ENCODE measurements at regions not wholly inside any gene's neighbourhood (a gene's known extent, or its start where the extent isn't known, plus 50 kb on each side); places are given as distances from the start of the nearest gene placed in this dataset.

- Histone ChIP-seq H2BK120ac (ENCODE audit: low read depth, low read length) (no peak overlapping the region), H3K4ac (ENCODE audit: low read depth, low read length) (no peak overlapping the region), H3K4me3 (ENCODE audit: low read length) (no peak overlapping the region), H3K79me2 (ENCODE audit: control insufficient read depth, insufficient read depth, low read length) (no peaks in the 10 kb centered on the region), H3K18ac (ENCODE audit: low read length) (no peak overlapping the region), H3K4me2 (ENCODE audit: low read length) (no peak overlapping the region), H3K36me3 (ENCODE audit: control insufficient read depth, insufficient read depth, low read length) (no peaks in the 10 kb centered on the region), H3K27me3 (ENCODE audit: insufficient read depth, low read length, poor library complexity) (no peaks in the 10 kb centered on the region), H3K27ac (ENCODE audit: low read depth, low read length) (no peak overlapping the region), H4K5ac (ENCODE audit: low read length) (no peak overlapping the region), H2BK15ac (replicated peaks; ENCODE audit: low read depth) (no peak overlapping the region), H3K4me1 (ENCODE audit: control insufficient read depth, low read depth, low read length) (no peaks in the 10 kb centered on the region), H3K23ac (ENCODE audit: low read length) (no peak overlapping the region), H2BK5ac (ENCODE audit: low read length) (no peak overlapping the region), H2AK5ac (ENCODE audit: low read length) (no peak overlapping the region), H3K56ac (ENCODE audit: low read length) (no peak overlapping the region), H4K8ac (ENCODE audit: low read depth, low read length) (no peak overlapping the region), H3K9ac (ENCODE audit: low read length) (no peak overlapping the region), H3K79me1 (ENCODE audit: low read length) (no peaks in the 10 kb centered on the region)
- DNase-seq: no peak
- no CpG with 5 or more reads among the region's 2 CpGs for WGBS (ENCODE audit: extremely low coverage, insufficient coverage, low lambda C conversion rate)
These were observed 996.8 kb upstream of the CITED2 start for GRCh38 chr6:140370976-140371870.

GRCh38 chr6:140370441-140370840 lies 996.0 kb upstream of the CITED2 start:
- no peak overlapping the region for H2BK120ac ChIP-seq (ENCODE audit: low read depth, low read length)
- no peak overlapping the region for H2AK5ac ChIP-seq (ENCODE audit: low read length)
- no peak overlapping the region for H4K8ac ChIP-seq (ENCODE audit: low read depth, low read length)
- no peak overlapping the region for H3K4me3 ChIP-seq (ENCODE audit: low read length)
- H2BK15ac ChIP-seq (replicated peaks; ENCODE audit: low read depth): no peak overlapping the region
- no peak overlapping the region for H3K23ac ChIP-seq (ENCODE audit: low read length)
- no peaks in the 10 kb centered on the region for H3K4me1 ChIP-seq (ENCODE audit: control insufficient read depth, low read depth, low read length)
- no peaks in the 10 kb centered on the region for H3K79me2 ChIP-seq (ENCODE audit: control insufficient read depth, insufficient read depth, low read length)
- H3K36me3 ChIP-seq (ENCODE audit: control insufficient read depth, insufficient read depth, low read length): no peaks in the 10 kb centered on the region
- no CpG with 5 or more reads among the region's 1 CpG for WGBS (ENCODE audit: extremely low coverage, insufficient coverage, low lambda C conversion rate)
- H3K56ac ChIP-seq (ENCODE audit: low read length): no peak overlapping the region
- H2BK5ac ChIP-seq (ENCODE audit: low read length): no peak overlapping the region
- no peaks in the 10 kb centered on the region for H3K27me3 ChIP-seq (ENCODE audit: insufficient read depth, low read length, poor library complexity)
- H3K27ac ChIP-seq (ENCODE audit: low read depth, low read length): no peak overlapping the region
- no peak for DNase-seq
- no peaks in the 10 kb centered on the region for H3K79me1 ChIP-seq (ENCODE audit: low read length)
- H3K9ac ChIP-seq (ENCODE audit: low read length): no peak overlapping the region
- no peak overlapping the region for H3K18ac ChIP-seq (ENCODE audit: low read length)
- H3K4me2 ChIP-seq (ENCODE audit: low read length): no peak overlapping the region
- H4K5ac ChIP-seq (ENCODE audit: low read length): no peak overlapping the region
- no peak overlapping the region for H3K4ac ChIP-seq (ENCODE audit: low read depth, low read length)

GRCh38 chr6:140366991-140367390 lies 992.5 kb upstream of the CITED2 start:
- DNase-seq: peak; percentile 70
- no peaks in the 10 kb centered on the region for H3K27me3 ChIP-seq (ENCODE audit: insufficient read depth, low read length, poor library complexity)
- H4K8ac ChIP-seq (ENCODE audit: low read depth, low read length): no peak overlapping the region

GRCh38 chr6:140364916-140365315 lies 990.5 kb upstream of the CITED2 start:
- no peaks in the 10 kb centered on the region for H3K79me2 ChIP-seq (ENCODE audit: control insufficient read depth, insufficient read depth, low read length)
- no peak overlapping the region for H3K4me2 ChIP-seq (ENCODE audit: low read length)
- no peaks in the 10 kb centered on the region for H3K4me1 ChIP-seq (ENCODE audit: control insufficient read depth, low read depth, low read length)
- no peak overlapping the region for H4K8ac ChIP-seq (ENCODE audit: low read depth, low read length)
- H3K56ac ChIP-seq (ENCODE audit: low read length): no peak overlapping the region
- H4K5ac ChIP-seq (ENCODE audit: low read length): no peak overlapping the region
- H3K36me3 ChIP-seq (ENCODE audit: control insufficient read depth, insufficient read depth, low read length): no peaks in the 10 kb centered on the region
- no peak overlapping the region for H2BK5ac ChIP-seq (ENCODE audit: low read length)
- no peak overlapping the region for H2BK120ac ChIP-seq (ENCODE audit: low read depth, low read length)
- H3K23ac ChIP-seq (ENCODE audit: low read length): no peak overlapping the region
- H3K18ac ChIP-seq (ENCODE audit: low read length): no peak overlapping the region
- no peak overlapping the region for H2BK15ac ChIP-seq (replicated peaks; ENCODE audit: low read depth)
- H3K4ac ChIP-seq (ENCODE audit: low read depth, low read length): no peak overlapping the region
- no peak overlapping the region for H2AK5ac ChIP-seq (ENCODE audit: low read length)
- no peaks in the 10 kb centered on the region for H3K27me3 ChIP-seq (ENCODE audit: insufficient read depth, low read length, poor library complexity)
- H3K9ac ChIP-seq (ENCODE audit: low read length): no peak overlapping the region
- H3K79me1 ChIP-seq (ENCODE audit: low read length): no peaks in the 10 kb centered on the region
- H3K4me3 ChIP-seq (ENCODE audit: low read length): no peak overlapping the region
- no peak overlapping the region for H3K27ac ChIP-seq (ENCODE audit: low read depth, low read length)
- DNase-seq: no peak

More at GRCh38 chr6:140366991-140367390, 992.5 kb upstream of the CITED2 start:
- H3K79me1 ChIP-seq (ENCODE audit: low read length): no peaks in the 10 kb centered on the region
- H3K9ac ChIP-seq (ENCODE audit: low read length): no peak overlapping the region
- H3K36me3 ChIP-seq (ENCODE audit: control insufficient read depth, insufficient read depth, low read length): no peaks in the 10 kb centered on the region
- no peak overlapping the region for H2BK15ac ChIP-seq (replicated peaks; ENCODE audit: low read depth)
- H3K27ac ChIP-seq (ENCODE audit: low read depth, low read length): no peak overlapping the region
- H2BK120ac ChIP-seq (ENCODE audit: low read depth, low read length): no peak overlapping the region
- H2BK5ac ChIP-seq (ENCODE audit: low read length): no peak overlapping the region
- H3K23ac ChIP-seq (ENCODE audit: low read length): no peak overlapping the region
- no peak overlapping the region for H4K5ac ChIP-seq (ENCODE audit: low read length)
- no peak overlapping the region for H3K56ac ChIP-seq (ENCODE audit: low read length)
- no peak overlapping the region for H3K4me2 ChIP-seq (ENCODE audit: low read length)
- H3K79me2 ChIP-seq (ENCODE audit: control insufficient read depth, insufficient read depth, low read length): no peaks in the 10 kb centered on the region
- no peak overlapping the region for H3K18ac ChIP-seq (ENCODE audit: low read length)
- H3K4me3 ChIP-seq (ENCODE audit: low read length): no peak overlapping the region
- H3K4ac ChIP-seq (ENCODE audit: low read depth, low read length): no peak overlapping the region
- no peaks in the 10 kb centered on the region for H3K4me1 ChIP-seq (ENCODE audit: control insufficient read depth, low read depth, low read length)
- H2AK5ac ChIP-seq (ENCODE audit: low read length): no peak overlapping the region

DNA sequence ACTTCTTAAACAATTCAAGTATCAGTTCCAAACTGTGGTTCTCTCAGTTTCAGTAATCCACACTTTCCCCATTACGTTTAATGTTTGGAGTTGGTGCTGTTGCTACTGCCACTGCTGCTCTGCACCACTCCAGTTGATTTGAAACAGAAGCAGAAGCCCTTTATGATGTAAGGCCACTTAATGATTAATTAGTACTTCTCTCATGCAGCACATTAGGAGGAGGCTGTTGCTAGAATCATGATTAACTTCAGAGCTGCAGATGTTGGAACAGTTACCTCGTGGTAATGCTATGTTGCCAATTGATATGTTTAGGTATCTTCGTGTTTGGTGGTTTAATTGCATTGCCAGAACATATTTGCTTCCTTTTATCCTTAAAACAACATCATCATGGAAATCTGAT lies 986.2 kb upstream of the CITED2 start:
- peak; percentile 14 for DNase-seq
- no peak overlapping the region for H4K5ac ChIP-seq (ENCODE audit: low read length)
- no peak overlapping the region for H3K56ac ChIP-seq (ENCODE audit: low read length)
- H3K18ac ChIP-seq (ENCODE audit: low read length): no peak overlapping the region
- H3K9ac ChIP-seq (ENCODE audit: low read length): no peak overlapping the region
- no peak overlapping the region for H2BK15ac ChIP-seq (replicated peaks; ENCODE audit: low read depth)
- H3K4ac ChIP-seq (ENCODE audit: low read depth, low read length): no peak overlapping the region
- no CpG with 5 or more reads among the region's 3 CpGs for WGBS (ENCODE audit: extremely low coverage, insufficient coverage, low lambda C conversion rate)
- no peaks in the 10 kb centered on the region for H3K79me1 ChIP-seq (ENCODE audit: low read length)
- H3K23ac ChIP-seq (ENCODE audit: low read length): no peak overlapping the region
- H2AK5ac ChIP-seq (ENCODE audit: low read length): no peak overlapping the region
- no peak overlapping the region for H3K27ac ChIP-seq (ENCODE audit: low read depth, low read length)
- H2BK120ac ChIP-seq (ENCODE audit: low read depth, low read length): no peak overlapping the region
- no peaks in the 10 kb centered on the region for H3K36me3 ChIP-seq (ENCODE audit: control insufficient read depth, insufficient read depth, low read length)
- H3K27me3 ChIP-seq (ENCODE audit: insufficient read depth, low read length, poor library complexity): no peaks in the 10 kb centered on the region
- H3K4me2 ChIP-seq (ENCODE audit: low read length): no peak overlapping the region
- no peak overlapping the region for H2BK5ac ChIP-seq (ENCODE audit: low read length)
- H4K8ac ChIP-seq (ENCODE audit: low read depth, low read length): no peak overlapping the region
- no peak overlapping the region for H3K4me3 ChIP-seq (ENCODE audit: low read length)
- H3K79me2 ChIP-seq (ENCODE audit: control insufficient read depth, insufficient read depth, low read length): no peaks in the 10 kb centered on the region
- H3K4me1 ChIP-seq (ENCODE audit: control insufficient read depth, low read depth, low read length): no peaks in the 10 kb centered on the region

- H2BK15ac ChIP-seq (replicated peaks; ENCODE audit: low read depth): no peak overlapping the region
- WGBS (ENCODE audit: extremely low coverage, insufficient coverage, low lambda C conversion rate): no CpG with 5 or more reads among the region's 1 CpG
- H4K5ac ChIP-seq (ENCODE audit: low read length): no peak overlapping the region
- H3K56ac ChIP-seq (ENCODE audit: low read length): no peak overlapping the region
- H2BK5ac ChIP-seq (ENCODE audit: low read length): no peak overlapping the region
- no peaks in the 10 kb centered on the region for H3K27me3 ChIP-seq (ENCODE audit: insufficient read depth, low read length, poor library complexity)
- H4K8ac ChIP-seq (ENCODE audit: low read depth, low read length): no peak overlapping the region
- H3K79me1 ChIP-seq (ENCODE audit: low read length): no peaks in the 10 kb centered on the region
- no peaks in the 10 kb centered on the region for H3K79me2 ChIP-seq (ENCODE audit: control insufficient read depth, insufficient read depth, low read length)
- no peak overlapping the region for H2AK5ac ChIP-seq (ENCODE audit: low read length)
- no peaks in the 10 kb centered on the region for H3K4me1 ChIP-seq (ENCODE audit: control insufficient read depth, low read depth, low read length)
- H3K36me3 ChIP-seq (ENCODE audit: control insufficient read depth, insufficient read depth, low read length): no peaks in the 10 kb centered on the region
- H3K4me3 ChIP-seq (ENCODE audit: low read length): no peak overlapping the region
- no peak overlapping the region for H3K4me2 ChIP-seq (ENCODE audit: low read length)
- no peak for DNase-seq
- H3K4ac ChIP-seq (ENCODE audit: low read depth, low read length): no peak overlapping the region
- no peak overlapping the region for H3K18ac ChIP-seq (ENCODE audit: low read length)
- no peak overlapping the region for H2BK120ac ChIP-seq (ENCODE audit: low read depth, low read length)
- no peak overlapping the region for H3K27ac ChIP-seq (ENCODE audit: low read depth, low read length)
- no peak overlapping the region for H3K9ac ChIP-seq (ENCODE audit: low read length)
- H3K23ac ChIP-seq (ENCODE audit: low read length): no peak overlapping the region
These were observed 981.0 kb upstream of the CITED2 start for GRCh38 chr6:140355476-140355875.

Data from mesendoderm (in vitro differentiated cells).